GM19025 (cell line): ENCODE measurements at regions not wholly inside any gene's neighbourhood (a gene's known extent, or its start where the extent isn't known, plus 50 kb on each side); places are given as distances from the start of the nearest gene placed in this dataset.

ENCODE experiments used
- ATAC-seq: cut with Tn5 transposase; IDR thresholded peaks from one replicate; pipeline ENCODE4 v1.9.1; 2021; ENCODE audit warnings: mild to moderate bottlenecking, low read depth, moderate library complexity; ENCODE audit not compliant: unreplicated experiment

DNA sequence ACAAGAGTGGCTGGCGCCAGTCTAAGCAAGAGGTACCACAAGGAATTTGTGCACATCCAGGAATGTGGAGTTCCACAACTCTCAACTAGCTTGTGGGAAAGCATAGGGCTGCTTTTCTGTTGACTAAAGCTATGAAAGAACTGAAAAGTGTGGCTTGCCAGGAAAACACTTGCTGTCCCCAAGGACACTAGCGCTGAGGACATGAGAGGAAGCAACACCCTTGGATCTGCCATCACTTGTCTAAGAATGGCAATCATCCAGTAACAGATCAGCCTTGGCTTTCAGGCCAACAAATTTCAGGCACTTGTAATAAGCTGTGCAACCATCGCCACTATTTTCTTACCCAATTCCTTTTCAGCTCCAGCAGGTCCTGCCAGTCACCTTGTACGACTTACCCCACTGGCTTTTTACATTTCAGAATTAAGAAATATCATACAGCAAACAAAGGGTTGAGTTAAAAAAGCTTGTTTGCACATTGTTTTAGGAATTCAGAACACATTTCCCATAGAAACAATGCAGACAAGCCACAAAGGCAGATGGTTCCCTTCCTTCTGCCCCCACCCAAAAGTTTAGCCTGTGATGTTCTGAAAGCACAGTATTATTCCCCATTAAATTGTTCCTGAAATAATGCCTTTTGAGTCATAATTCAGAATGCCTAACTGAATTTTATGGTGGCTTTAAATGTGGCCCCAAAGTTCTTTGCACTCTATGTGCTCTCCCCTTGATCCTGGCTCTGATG is 57.9 kb upstream of the SSTR4 start:
- no peak for ATAC-seq

DNA sequence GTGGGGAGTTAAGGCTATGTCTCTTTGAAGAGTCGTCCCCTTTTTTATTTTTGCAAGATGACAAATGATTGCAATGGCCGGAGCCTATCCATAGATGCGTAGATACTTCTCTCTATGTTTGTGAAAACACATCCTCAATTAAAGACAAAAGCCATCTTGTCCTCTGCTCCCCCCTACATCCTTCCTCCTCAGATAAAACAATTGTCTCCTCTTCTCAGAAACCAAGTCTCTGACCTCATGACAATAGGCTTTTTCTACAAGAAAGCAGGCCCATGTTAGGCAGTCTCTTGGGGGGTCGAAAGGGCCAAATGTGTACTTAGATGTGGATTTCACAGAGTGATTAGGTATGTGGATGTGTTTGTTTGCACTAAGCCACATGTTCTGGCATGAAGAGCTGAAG is 51.1 kb upstream of the SSTR4 start:
- ATAC-seq, result no peak

DNA sequence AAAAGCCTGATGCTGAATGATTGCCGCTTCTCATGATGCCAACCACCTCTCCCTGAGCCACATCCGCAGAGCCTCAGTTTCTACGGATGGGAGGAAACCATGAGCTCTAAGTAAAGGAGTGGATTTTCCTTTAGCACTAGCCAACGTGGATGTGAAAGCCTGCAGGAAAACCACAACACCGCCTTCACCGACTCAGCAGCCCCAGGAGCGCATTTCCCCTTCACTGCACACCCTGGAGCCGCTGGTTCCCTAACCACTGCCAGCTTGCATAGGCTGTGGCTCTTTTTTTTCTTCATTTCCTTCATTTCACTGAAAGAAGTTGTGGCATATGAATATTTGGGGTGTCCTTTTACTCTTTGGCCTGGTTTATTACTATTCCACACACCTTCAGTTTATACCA is 50.5 kb upstream of the SSTR4 start:
- no peak for ATAC-seq

DNA sequence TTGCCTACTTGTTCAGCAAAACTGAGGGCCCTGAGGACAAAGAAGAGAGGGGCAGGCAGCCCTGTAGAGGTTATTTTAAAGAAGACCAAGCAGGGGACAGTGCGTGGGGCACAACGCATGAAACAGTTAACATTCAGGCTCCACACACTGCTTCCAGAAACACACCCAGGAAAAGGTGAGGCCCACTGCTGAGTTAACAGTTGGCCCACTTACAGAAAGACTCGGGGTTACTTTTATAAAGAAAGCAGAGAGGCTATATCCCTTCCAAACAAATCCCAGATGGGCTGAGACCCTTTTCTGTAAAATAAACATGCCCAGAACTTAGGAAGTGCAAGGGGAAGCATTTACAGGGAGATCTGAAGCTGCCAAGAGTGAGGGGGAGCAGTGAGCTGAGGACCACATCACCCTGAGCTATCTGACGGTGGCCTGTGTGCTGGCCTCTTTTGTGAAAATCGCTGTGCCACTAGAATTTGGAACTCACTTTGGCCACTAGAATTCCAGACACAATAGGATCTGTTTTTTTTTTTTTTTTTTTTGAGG is 49.8 kb upstream of the SSTR4 start:
- ATAC-seq, result no peak
